NT2/D1 (cell line): ENCODE measurements at regions not wholly inside any gene's neighbourhood (a gene's known extent, or its start where the extent isn't known, plus 50 kb on each side); places are given as distances from the start of the nearest gene placed in this dataset.

Experiments used
- DNase-seq: peaks from one replicate; pipeline ENCODE4 v3.0.0-alpha.2; 2011; ENCODE audit warnings: low read depth, low spot score
- H3K27me3 ChIP-seq: 2 replicates; pipeline ENCODE4 v1.6.0; 2011; ENCODE audit warnings: mild to moderate bottlenecking; ENCODE audit not compliant: insufficient read length, insufficient read depth
- H3K36me3 ChIP-seq: 2 replicates; pipeline ENCODE4 v1.6.1; 2011; ENCODE audit warnings: mild to moderate bottlenecking, low read length, mixed read lengths; ENCODE audit not compliant: insufficient read depth, insufficient read length
- H3K4me1 ChIP-seq: 2 replicates; pipeline ENCODE4 v1.5.1; 2011; ENCODE audit not compliant: insufficient read depth, insufficient read length
- H3K4me3 ChIP-seq: 2 replicates; pipeline ENCODE4 v1.5.1; 2011; ENCODE audit warnings: low read depth; ENCODE audit not compliant: insufficient read length
- H3K9ac ChIP-seq: 2 replicates; pipeline ENCODE4 v1.6.0; 2011; ENCODE audit warnings: low read depth; ENCODE audit not compliant: insufficient read length
- H3K9me3 ChIP-seq: 2 replicates; pipeline ENCODE4 v1.5.1; 2011; ENCODE audit warnings: mild to moderate bottlenecking, low read length; ENCODE audit not compliant: insufficient read depth
- SUZ12 ChIP-seq: IDR thresholded peaks from 2 replicates; pipeline ENCODE4 v1.6.1; 2011; ENCODE audit not compliant: insufficient read length, insufficient read depth; ENCODE audit errors: extremely low read depth
- YY1 ChIP-seq: IDR thresholded peaks from 2 replicates; pipeline ENCODE4 v1.6.1; 2011; ENCODE audit not compliant: insufficient read length, insufficient read depth
- ZNF274 ChIP-seq: IDR thresholded peaks from 2 replicates; pipeline ENCODE4 v1.6.1; 2011; ENCODE audit warnings: mild to moderate bottlenecking, low read depth, low read length

DNA sequence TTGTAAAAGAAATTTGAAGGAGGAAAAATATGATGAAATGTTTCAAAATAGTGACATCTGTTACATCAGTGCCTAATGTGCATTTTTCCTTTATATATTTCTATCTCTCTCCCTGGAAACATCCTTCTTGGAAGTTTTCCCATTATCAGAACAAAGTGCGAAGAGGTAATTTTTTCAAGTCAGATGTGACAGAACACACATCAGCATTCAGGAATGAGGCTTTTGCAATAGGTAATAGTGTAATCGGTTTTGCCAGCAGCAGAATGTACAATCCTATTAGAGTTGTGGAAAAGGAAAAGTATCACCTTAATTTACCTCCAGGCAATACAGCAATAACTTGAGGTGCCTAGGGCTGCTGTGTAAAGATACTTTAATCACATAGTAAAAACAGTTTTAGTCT lies 275.8 kb downstream of the FAT3 start:
- no peaks in the 10 kb centered on the region for H3K27me3 ChIP-seq
- H3K9ac ChIP-seq = no peak overlapping the region
- no peak for DNase-seq
- no peak overlapping the region for H3K4me3 ChIP-seq
- no peaks in the 10 kb centered on the region for H3K9me3 ChIP-seq
- TF ChIP-seq SUZ12 = no peak
- no peak for TF ChIP-seq YY1
- H3K4me1 ChIP-seq = no peaks in the 10 kb centered on the region
- H3K36me3 ChIP-seq = no peaks in the 10 kb centered on the region

DNA sequence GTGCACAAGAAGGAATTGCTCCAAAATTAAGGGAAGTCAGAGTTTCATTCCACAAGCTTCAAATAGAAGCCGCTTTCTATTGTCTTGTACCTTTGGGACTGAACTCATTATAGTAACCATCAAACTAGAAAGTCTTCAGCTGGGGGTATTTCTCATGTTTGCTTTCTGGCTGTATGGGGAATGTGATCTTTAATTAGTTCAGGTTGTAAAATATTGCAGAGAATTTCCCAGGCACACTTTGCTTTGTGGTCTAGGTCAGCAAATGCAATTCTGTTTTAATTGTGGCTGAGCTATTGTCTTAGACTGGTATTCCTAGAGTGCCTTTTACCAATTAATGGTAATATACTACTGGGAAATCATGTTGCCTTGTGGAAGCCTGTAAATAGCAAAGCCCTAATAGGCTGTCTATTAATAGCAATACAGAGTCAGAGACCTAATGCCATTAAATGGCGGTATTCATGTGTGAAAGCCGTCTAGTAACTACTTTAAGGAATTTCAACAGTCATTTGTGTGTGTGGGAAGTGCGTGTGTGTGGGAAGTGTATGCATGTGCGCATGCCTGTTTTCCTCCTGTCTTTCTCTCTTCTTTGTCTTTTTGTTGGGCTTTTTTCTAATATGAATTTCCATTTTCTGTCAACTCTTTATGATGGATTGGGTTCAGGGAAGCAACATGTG lies 276.6 kb downstream of the FAT3 start:
- TF ChIP-seq ZNF274 = no peak
- no peak for TF ChIP-seq YY1
- TF ChIP-seq SUZ12 = no peak
- H3K27me3 ChIP-seq = no peaks in the 10 kb centered on the region
- DNase-seq = no peak
- H3K36me3 ChIP-seq = no peaks in the 10 kb centered on the region
- no peak overlapping the region for H3K4me3 ChIP-seq
- no peaks in the 10 kb centered on the region for H3K4me1 ChIP-seq
- no peak overlapping the region for H3K9ac ChIP-seq
- no peaks in the 10 kb centered on the region for H3K9me3 ChIP-seq

DNA sequence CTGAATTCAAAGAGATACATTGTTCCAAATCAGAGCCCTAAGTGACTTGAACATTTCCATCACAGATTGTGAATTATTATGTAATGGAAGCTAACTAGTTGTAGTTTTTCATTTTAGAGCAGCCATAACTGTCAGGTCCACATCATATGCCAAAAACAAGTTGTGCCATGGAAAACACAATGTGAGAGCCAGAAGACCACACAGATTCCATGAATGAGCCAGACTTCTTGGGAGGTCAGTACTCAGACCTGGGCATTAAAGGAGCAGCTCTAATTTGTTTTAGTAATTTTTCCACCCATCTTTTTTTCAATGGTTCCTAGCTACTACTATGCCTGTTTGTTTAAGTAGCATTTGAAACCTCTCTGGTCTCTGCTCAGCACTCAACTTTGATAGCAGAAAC lies 279.4 kb downstream of the FAT3 start:
- Histone ChIP-seq H3K9ac (no peak overlapping the region), H3K36me3 (no peaks in the 10 kb centered on the region), H3K27me3 (no peaks in the 10 kb centered on the region), H3K9me3 (no peaks in the 10 kb centered on the region), H3K4me3 (no peak overlapping the region), H3K4me1 (no peaks in the 10 kb centered on the region)
- no peak for TF ChIP-seq SUZ12
- TF ChIP-seq YY1 = no peak
- no peak for TF ChIP-seq ZNF274
- no peak for DNase-seq

GRCh38 chr11:92504534-92504933 lies 279.9 kb downstream of the FAT3 start:
- no peak for DNase-seq
- Histone ChIP-seq H3K36me3 (no peaks in the 10 kb centered on the region), H3K4me3 (no peak overlapping the region)

DNA sequence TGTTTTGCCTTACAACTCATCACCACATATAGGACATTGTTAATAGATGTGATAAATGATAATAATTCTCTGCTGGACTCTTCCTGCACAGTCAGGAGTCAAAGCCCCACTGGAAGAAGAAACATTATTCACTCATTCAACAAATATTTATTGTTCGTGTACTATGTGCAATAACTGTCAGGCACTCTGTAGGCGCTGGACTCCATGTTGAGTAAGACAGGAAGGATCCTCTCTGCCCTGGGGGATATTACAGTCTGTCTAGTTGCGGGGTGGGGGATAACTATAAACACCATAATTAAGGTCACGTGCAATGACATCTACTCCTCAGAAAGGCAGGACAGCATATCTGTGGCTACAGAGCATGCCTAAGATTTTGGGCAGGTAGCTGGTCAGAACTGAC lies 281.1 kb downstream of the FAT3 start:
- Histone ChIP-seq H3K9ac (no peak overlapping the region), H3K4me3 (no peak overlapping the region), H3K36me3 (no peaks in the 10 kb centered on the region), H3K9me3 (no peaks in the 10 kb centered on the region), H3K4me1 (no peaks in the 10 kb centered on the region), H3K27me3 (no peaks in the 10 kb centered on the region)
- TF ChIP-seq YY1 (no peak), ZNF274 (no peak), SUZ12 (no peak)
- no peak for DNase-seq

More at GRCh38 chr11:92504534-92504933, 279.9 kb downstream of the FAT3 start:
- no peaks in the 10 kb centered on the region for H3K9me3 ChIP-seq
- H3K27me3 ChIP-seq = no peaks in the 10 kb centered on the region
- TF ChIP-seq ZNF274 = no peak
- TF ChIP-seq YY1 = no peak
- TF ChIP-seq SUZ12 = no peak
- no peaks in the 10 kb centered on the region for H3K4me1 ChIP-seq
- no peak overlapping the region for H3K9ac ChIP-seq

DNA sequence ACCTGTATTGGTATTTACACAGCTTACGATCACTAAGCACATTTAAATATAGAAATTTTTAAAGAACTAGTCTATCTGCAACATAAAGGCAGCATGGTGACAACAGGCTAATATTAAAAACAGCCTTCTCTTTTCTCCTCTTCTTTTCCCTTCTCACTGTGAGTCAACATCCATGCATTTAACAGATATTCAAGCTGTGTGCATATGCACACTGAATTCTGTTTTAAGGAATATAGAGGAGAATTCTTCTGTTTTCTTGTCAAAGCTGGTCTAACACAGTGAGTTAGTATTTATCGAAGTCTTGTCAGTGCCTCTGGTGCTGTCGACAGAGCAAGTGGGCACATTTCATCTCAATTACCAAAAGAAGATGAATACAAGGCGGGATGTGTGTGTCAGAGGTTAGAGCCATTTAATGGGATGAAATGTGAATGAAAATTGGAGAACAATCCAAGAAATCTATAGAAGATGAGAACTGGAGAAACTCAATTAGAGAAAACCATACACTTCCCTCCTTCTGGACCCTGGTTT lies 282.3 kb downstream of the FAT3 start:
- H3K9me3 ChIP-seq = no peaks in the 10 kb centered on the region
- no peak for DNase-seq
- TF ChIP-seq SUZ12 = no peak
- no peak for TF ChIP-seq YY1
- TF ChIP-seq ZNF274 = no peak
- H3K4me1 ChIP-seq = no peaks in the 10 kb centered on the region
- H3K36me3 ChIP-seq = no peaks in the 10 kb centered on the region
- H3K4me3 ChIP-seq = no peak overlapping the region
- H3K9ac ChIP-seq = no peak overlapping the region
- H3K27me3 ChIP-seq = no peaks in the 10 kb centered on the region

- no peak overlapping the region for H3K4me3 ChIP-seq
- TF ChIP-seq YY1 = no peak
- no peak for TF ChIP-seq ZNF274
- TF ChIP-seq SUZ12 = no peak
- no peaks in the 10 kb centered on the region for H3K9me3 ChIP-seq
- no peaks in the 10 kb centered on the region for H3K27me3 ChIP-seq
- no peak overlapping the region for H3K9ac ChIP-seq
- H3K36me3 ChIP-seq = no peaks in the 10 kb centered on the region
- H3K4me1 ChIP-seq = no peaks in the 10 kb centered on the region
- no peak for DNase-seq
Observed at GRCh38 chr11:92510591-92510990, 286.0 kb downstream of the FAT3 start.
